ENCODE measurements at regions not wholly inside any gene's neighbourhood (a gene's known extent, or its start where the extent isn't known, plus 50 kb on each side); places are given as distances from the start of the nearest gene placed in this dataset.

GRCh38 chr2:84048964-84049363 is 410.1 kb downstream of the SUCLG1 start:
- no peak overlapping the region for H3K27ac ChIP-seq
- no peak overlapping the region for H3K4me3 ChIP-seq
- no peak for DNase-seq (ENCODE audit: low spot score)
- no peak for TF ChIP-seq CTCF (IDR thresholded peaks at IDR 0.05)

GRCh38 chr2:84041506-84041905 is 417.6 kb downstream of the SUCLG1 start:
- no peak for DNase-seq (ENCODE audit: low spot score)
- Histone ChIP-seq H3K4me3 (no peak overlapping the region), H3K27ac (no peak overlapping the region)
- TF ChIP-seq CTCF (IDR thresholded peaks at IDR 0.05): no peak

- no peak overlapping the region for H3K4me3 ChIP-seq
- no peak for DNase-seq (ENCODE audit: low spot score)
- TF ChIP-seq CTCF (IDR thresholded peaks at IDR 0.05): no peak
- H3K27ac ChIP-seq: no peak overlapping the region
Measured at GRCh38 chr2:84040281-84040680, 418.8 kb downstream of the SUCLG1 start.

- no peak for DNase-seq (ENCODE audit: low spot score)
- H3K27ac ChIP-seq: no peak overlapping the region
- H3K4me3 ChIP-seq: no peak overlapping the region
- TF ChIP-seq CTCF (IDR thresholded peaks at IDR 0.05): no peak
Measured at GRCh38 chr2:84038866-84039265, 420.2 kb downstream of the SUCLG1 start.

GRCh38 chr2:84033347-84033974 is 425.6 kb downstream of the SUCLG1 start:
- H3K27ac ChIP-seq: no peak overlapping the region
- H3K4me3 ChIP-seq: no peak overlapping the region
- TF ChIP-seq CTCF (IDR thresholded peaks at IDR 0.05): no peak
- no peak for DNase-seq (ENCODE audit: low spot score)

- no peak for TF ChIP-seq CTCF (IDR thresholded peaks at IDR 0.05)
- DNase-seq (ENCODE audit: low spot score): no peak
- H3K4me3 ChIP-seq: no peak overlapping the region
- H3K27ac ChIP-seq: no peak overlapping the region
Measured at GRCh38 chr2:84031312-84032050, 427.6 kb downstream of the SUCLG1 start.

Data from coronary artery (tissue), 2 donors.